Left renal pelvis (tissue), 4 donors: ENCODE measurements at regions not wholly inside any gene's neighbourhood (a gene's known extent, or its start where the extent isn't known, plus 50 kb on each side); places are given as distances from the start of the nearest gene placed in this dataset.
"Not testable (repeated sequence)": the region's sequence is repeated elsewhere in the genome, so short reads cannot be mapped to it uniquely, and the experiment has no call there.

Experiments
- DNase-seq, 4 donors: peaks; one replicate each; pipeline ENCODE4 v3.0.0-alpha.2; 2013; ENCODE audit warnings: low read depth in 4 of 4, low spot score in 3 of 4

GRCh38 chr1:95657248-95657647 lies 423.2 kb downstream of the RWDD3 start:
- DNase-seq, result no peak

DNA sequence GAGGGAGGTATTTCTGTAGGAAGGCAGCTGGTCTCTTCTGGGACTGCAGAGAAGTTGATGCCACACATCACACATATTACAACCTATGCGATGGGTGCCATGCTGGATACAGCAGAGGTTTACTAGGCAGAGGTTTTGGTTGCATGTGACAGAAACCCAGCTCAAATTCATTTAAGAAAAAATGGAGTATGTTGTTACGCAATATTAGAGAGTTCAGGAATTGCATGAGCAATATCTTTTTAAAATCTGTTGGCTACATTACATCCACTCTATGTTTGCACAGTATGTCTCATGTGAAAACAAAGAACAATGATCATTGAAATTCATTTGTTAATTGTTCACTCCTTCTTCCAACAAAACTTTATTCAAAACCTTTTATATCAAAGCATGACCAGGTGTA lies 425.2 kb downstream of the RWDD3 start:
- DNase-seq, result no peak

- DNase-seq, result no peak
Observed at GRCh38 chr1:95659588-95659987, 425.6 kb downstream of the RWDD3 start.

GRCh38 chr1:95660736-95661135 lies 426.7 kb downstream of the RWDD3 start:
- DNase-seq, result no peak

DNA sequence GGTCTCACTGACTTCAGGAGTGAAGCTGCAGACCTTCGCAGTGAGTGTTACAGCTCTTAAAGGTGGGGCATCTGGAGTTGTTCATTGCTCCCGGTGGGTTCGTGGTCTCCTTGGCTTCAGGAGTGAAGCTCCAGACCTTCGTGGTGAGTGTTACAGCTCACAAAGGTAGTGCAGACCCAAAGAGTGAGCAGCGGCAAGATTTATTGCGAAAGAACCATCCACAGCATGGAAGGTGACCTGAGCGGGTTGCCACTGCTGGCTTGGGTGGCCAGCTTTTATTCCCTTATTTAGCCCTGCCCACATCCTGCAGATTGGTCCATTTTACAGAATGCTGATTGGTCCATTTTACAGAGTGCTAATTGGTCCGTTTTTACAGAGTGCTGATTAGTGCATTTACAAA lies 429.5 kb downstream of the RWDD3 start:
- not testable (repeated sequence) for DNase-seq

DNA sequence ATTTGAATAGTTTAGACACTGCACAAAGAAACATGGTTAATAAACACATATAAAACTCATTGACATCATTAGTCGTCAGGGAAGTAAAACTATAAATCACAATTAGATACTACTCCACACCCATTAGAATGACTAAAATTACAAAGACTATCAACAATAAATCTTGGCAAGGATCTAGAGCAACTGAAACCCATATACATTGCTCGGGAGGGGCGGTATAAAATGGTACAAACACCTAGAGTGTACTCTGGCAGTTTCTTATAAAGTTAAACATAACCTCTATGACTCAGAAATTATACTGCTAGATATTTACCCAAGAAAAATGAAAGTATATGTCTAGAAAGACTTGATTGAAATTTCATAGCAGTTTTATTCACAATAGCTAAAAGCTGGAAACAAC lies 434.2 kb downstream of the RWDD3 start:
- no peak for DNase-seq

DNA sequence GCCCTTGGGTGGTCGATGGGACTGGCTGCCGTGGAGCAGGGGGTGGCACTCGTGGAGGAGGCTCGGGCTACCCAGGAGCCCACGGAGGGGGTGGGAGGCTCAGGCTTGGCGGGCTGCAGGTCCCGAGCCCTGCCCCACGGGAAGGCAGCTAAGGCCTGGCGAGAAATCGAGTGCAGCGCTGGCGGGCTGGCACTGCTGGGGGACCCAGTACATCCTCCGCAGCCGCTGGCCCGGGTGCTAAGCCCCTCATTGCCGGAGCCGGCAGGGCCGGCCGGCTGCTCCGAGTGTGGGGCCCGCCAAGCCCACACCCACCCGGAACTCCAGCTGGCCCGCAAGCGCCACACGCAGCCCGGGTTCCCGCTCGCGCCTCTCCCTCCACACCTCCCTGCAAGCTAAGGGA lies 435.6 kb downstream of the RWDD3 start:
- not testable (repeated sequence) for DNase-seq

GRCh38 chr1:95671098-95671497 lies 437.1 kb downstream of the RWDD3 start:
- DNase-seq, result no peak

DNA sequence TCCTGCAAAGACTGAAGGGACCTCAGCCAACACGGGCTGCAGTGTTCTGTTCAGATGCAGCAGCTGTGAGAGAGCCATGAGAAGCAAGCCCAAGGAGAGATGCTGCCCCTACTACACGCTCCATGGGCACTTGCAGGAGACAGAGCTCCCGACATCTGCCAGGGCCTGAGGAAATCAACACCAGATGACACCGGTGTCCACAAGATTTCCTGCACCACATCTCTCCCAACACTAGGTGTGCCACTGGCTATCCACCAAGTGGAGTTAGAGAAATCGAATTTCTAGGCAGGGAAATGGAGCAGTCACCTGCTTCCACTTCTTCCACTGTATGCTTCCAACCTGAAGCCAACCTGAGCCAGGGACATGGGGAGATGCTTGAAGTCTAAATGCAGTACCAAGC lies 445.3 kb downstream of the RWDD3 start:
- DNase-seq, result no peak

- DNase-seq, result no peak
Observed at GRCh38 chr1:95685081-95685480, 451.1 kb downstream of the RWDD3 start.

DNA sequence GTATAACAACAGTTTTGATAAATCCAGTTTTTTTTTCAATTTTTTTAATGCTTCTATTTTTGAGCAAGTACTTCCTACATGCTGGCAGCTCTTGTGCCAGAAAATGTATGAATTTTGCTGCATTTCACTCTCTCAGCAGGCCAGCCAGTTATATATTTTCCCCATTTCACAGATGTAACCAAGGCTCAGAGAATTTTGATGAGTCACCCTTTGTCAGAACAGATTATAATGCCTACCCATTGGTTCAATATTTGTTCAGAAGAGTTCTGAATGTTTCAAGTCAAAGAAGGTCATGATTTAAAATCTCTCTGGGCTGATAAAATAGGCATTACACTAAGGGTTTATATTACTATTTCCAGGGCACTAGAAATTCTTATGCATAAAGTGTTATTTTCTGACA lies 452.2 kb downstream of the RWDD3 start:
- DNase-seq, result no peak

- DNase-seq, result no peak
Observed at GRCh38 chr1:95699149-95699953, 465.3 kb downstream of the RWDD3 start.

DNA sequence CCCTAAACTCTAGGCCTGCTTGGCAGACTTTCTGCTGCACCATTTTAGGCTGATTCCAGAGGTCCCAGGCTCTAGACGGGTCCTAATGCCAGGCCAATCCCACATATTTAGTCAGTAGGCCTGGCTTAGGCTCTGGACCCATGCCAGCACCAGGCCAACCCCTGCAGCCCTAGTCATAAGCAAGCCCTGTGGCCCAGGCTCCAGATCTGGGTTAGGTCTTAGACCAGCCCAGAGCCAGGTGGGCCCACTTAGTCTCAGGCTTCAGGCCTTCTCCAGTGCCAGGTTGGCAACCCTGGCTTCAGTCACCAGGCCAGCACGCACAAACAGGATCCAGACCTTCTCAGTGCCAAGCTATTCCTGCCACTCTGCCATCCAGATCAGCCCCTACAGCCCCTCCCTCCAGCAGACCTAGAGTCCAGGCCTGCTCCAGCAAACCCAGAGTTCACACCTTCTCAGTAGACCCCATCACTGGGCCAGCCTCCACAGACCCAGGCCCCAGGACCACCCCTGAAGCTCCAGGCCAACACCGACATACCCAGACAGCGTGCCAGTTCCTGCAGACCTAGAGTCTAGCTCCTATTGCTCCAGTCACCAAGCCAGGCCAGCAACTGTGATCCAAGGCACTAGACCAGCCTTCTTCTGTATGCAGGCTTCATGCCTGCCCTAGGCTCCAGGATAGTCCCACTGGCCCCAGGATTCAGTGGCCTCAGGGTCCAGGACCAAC lies 467.6 kb downstream of the RWDD3 start:
- no peak for DNase-seq

GRCh38 chr1:95703046-95703445 lies 469.0 kb downstream of the RWDD3 start:
- no peak for DNase-seq

DNA sequence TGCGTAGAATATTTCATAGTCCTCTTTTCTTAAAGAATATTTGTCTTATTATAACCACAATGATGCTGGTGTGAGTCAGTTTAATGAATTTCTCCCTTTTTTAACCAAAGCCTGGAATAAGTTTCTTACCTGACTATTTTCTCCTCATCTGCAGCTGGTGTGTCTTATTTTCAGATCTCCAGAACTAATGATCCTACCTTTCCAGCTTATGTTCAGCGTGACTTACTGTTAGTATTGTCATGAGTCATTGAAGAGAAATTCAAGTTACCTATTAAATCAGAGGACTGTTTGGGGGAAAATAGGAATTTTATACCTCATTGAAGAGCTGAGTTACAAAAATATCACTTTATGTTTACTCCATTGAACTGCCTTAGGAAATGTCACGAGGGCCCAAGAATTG lies 482.1 kb downstream of the RWDD3 start:
- DNase-seq, result no peak

GRCh38 chr1:95716550-95716949 lies 482.5 kb downstream of the RWDD3 start:
- no peak for DNase-seq

GRCh38 chr1:95723346-95723745 lies 489.3 kb downstream of the RWDD3 start:
- no peak for DNase-seq

GRCh38 chr1:95728841-95729240 lies 494.8 kb downstream of the RWDD3 start:
- DNase-seq, result no peak

DNA sequence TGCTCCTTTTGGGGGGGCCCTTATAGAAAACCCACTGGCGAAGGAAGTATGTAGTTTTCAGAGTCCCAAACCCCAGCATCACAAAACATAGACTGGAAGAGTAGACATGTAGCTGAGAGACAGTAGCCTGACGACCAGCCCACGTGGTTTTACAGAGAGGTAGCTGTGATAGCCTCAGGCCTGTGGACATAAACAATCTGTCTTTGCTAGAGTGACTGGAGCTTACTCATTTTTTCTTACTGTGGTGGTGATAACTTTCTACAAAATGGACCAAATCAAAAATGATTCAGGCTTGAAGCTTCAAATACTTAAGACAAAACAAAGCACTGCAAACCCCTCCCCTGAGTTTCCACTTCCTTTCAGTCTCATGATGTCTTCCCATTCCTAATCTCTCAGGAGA lies 497.0 kb downstream of the RWDD3 start:
- no peak for DNase-seq

DNA sequence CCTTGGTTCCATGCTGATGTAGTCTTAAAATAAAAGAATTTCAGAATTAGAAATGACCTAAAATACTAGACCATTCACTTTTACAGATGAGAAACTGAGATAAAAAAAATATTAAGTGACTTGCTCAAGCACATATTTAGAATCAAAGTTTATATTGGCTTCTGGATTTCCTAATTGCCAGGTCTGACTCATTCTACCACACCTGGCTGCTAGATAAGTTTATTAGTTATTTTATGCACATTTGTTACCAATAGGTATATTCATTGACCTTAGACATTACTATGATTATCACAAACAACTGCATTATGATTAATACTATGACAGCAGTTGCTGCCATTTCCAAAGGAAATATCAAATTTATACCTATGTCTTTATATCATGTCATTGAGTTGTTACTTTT lies 497.5 kb downstream of the RWDD3 start:
- no peak for DNase-seq

DNA sequence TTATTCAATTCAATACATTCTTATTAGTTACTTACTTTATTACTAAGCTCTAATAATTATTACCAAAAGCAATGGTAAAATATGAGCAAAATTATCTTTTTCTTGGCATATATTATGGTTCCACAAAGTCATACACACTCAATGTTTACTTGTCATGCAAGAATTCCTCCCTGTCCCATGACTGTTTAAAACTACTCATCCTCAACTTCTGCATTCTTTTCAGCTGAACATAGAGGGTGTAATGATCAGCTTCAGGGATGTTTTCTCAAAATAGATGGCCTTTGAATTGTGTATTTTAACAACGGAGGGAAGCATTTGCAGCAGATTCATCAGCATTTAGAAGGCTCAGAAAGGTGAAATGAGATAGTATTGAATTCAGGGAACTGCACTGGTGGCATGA lies 499.0 kb downstream of the RWDD3 start:
- DNase-seq, result no peak

- no peak for DNase-seq
Observed at GRCh38 chr1:95733671-95734070, 499.7 kb downstream of the RWDD3 start.
